Esophagus squamous epithelium (tissue), 5 donors: ENCODE measurements at regions not wholly inside any gene's neighbourhood (a gene's known extent, or its start where the extent isn't known, plus 50 kb on each side); places are given as distances from the start of the nearest gene placed in this dataset.

ENCODE experiments used
- DNase-seq: peaks from one replicate; lab custom pipeline; 2025; lab: John Stamatoyannopoulos, UW
- H3K27ac ChIP-seq, 4 donors: fragments of 200-600 bp; sonication (generic); one replicate each; pipeline ENCODE4 v1.5.1; 2016 to 2019; ENCODE audit warnings: mild to moderate bottlenecking in 1 of 4
- H3K27me3 ChIP-seq, 4 donors: fragments of 200-600 bp; sonication (generic); 1 replicate in 3 of 4; 2 replicates in 1 of 4; pipeline versions ENCODE4 v1.5.1 to v1.6.0; 2017 to 2021; ENCODE audit warnings: antibody characterized with exemption in 1 of 4
- H3K36me3 ChIP-seq, 3 donors: fragments of 200-600 bp; sonication (generic); one replicate each; pipeline ENCODE4 v1.5.1; 2016 to 2019
- H3K4me1 ChIP-seq, 3 donors: fragments of 200-600 bp; sonication (generic); one replicate each; pipeline ENCODE4 v1.5.1; 2017 to 2019
- H3K4me3 ChIP-seq, 4 donors: fragments of 200-600 bp; sonication (generic); 1 replicate in 3 of 4; 2 replicates in 1 of 4; pipeline ENCODE4 v1.5.1; 2016 to 2019; ENCODE audit warnings: mild to moderate bottlenecking in 2 of 4, moderate library complexity in 1 of 4
- H3K9me3 ChIP-seq, 3 donors: fragments of 200-600 bp; sonication (generic); one replicate each; pipeline ENCODE4 v1.5.1; 2016 to 2019
- CTCF ChIP-seq, 6 experiments: fragments of 450-650 bp in 4 of 6; fragments of 200-600 bp in 2 of 6; sonication (generic) in 2 of 6; IDR thresholded peaks; one replicate each; pipeline ENCODE4 v1.5.1; 2016 to 2019; ENCODE audit warnings: antibody characterized with exemption in 6 of 6, mild to moderate bottlenecking in 4 of 6, moderate library complexity in 4 of 6
- POLR2A ChIP-seq, 4 donors: fragments of 450-650 bp; IDR thresholded peaks; one replicate each; pipeline ENCODE4 v1.6.1; 2017; ENCODE audit warnings: antibody characterized with exemption in 4 of 4, mild to moderate bottlenecking in 4 of 4, moderate library complexity in 3 of 4
- WGBS, 2 donors: methylation state at CpG; one replicate each; pipeline ENCODE4 v1.1.5; 2018; 5-methylcytosine and 5-hydroxymethylcytosine counted together
- intact Hi-C: fragments of 100-400 bp; cut with DNase I; formaldehyde crosslinking; loops from one replicate; pipeline ENCODE4 v1.15.0; 2022
- donor health status: DM: yes; HTN: yes; CAD: no.

DNA sequence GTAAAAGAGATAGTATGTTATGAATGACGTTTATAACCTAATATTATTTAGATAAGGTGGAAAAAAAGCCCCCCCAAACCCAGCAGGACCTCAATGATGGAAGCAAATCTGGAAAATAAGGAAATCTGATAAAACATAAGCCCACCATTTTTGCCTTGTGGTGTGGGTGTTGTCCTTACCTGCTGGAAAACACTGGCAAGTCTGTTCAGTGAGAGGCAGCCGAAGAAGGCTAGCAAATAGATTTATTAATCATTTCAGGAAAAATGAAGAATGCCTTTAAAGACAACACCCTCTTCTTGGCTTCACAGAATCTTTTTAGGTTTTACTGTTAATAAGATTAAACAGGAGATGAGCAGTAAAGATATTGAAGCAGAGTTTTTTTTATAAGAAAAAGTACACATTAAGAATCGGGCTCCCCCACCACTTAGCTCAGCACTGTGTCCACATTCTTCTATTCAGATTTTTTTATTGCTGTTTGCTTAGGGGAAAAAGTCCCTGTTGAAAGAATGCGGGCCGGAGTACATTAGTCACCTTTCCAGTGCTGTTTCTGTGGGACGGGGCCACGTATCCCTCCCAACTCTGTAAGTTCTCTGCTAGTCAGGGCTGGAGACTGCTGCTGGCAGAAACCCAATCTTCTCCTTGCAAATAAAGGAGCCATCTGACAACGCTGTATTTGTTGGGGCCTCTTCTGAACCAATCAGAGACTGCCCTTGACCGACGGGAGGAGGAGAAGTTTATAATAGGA is 104.1 kb downstream of the EVX1 start:
- Histone ChIP-seq H3K27me3 (peaks cover 0 to 27% (median 0%) of the 10 kb centered on the region in 4 donors), H3K9me3 (no peaks in the 10 kb centered on the region), H3K36me3 (no peaks in the 10 kb centered on the region), H3K27ac (no peak overlapping the region), H3K4me1 (peaks cover 0 to 5% (median 0%) of the 10 kb centered on the region in 3 donors), H3K4me3 (no peak overlapping the region)
- intact Hi-C loops, result no loop called here
- no peak for DNase-seq
- 15 to 37% methylated on average over 8 to 10 of the region's 10 CpGs for WGBS, 2 donors
- TF ChIP-seq POLR2A (IDR thresholded peaks at IDR 0.05) (no peak), CTCF (IDR thresholded peaks at IDR 0.05) (no peak)

GRCh38 chr7:27347276-27347640 is 104.7 kb downstream of the EVX1 start:
- intact Hi-C loops, result no loop called here
- 49 to 51% methylated on average over 4 of the region's 4 CpGs for WGBS, 2 donors
- Histone ChIP-seq H3K9me3 (no peaks in the 10 kb centered on the region), H3K4me3 (no peak overlapping the region), H3K4me1 (peaks cover 0 to 5% (median 0%) of the 10 kb centered on the region in 3 donors), H3K36me3 (no peaks in the 10 kb centered on the region), H3K27ac (no peak overlapping the region), H3K27me3 (peaks cover 0 to 25% (median 0%) of the 10 kb centered on the region in 4 donors)
- TF ChIP-seq CTCF (IDR thresholded peaks at IDR 0.05) (no peak), POLR2A (IDR thresholded peaks at IDR 0.05) (no peak)
- no peak for DNase-seq

GRCh38 chr7:27349621-27350020 is 107.0 kb downstream of the EVX1 start:
- H3K9me3 ChIP-seq, result no peaks in the 10 kb centered on the region
- 85 to 97% methylated on average over 2 of the region's 2 CpGs for WGBS, 2 donors

GRCh38 chr7:27351137-27351536 is 108.5 kb downstream of the EVX1 start:
- Histone ChIP-seq H3K27ac (no peak overlapping the region), H3K27me3 (peaks cover 0 to 25% (median 0%) of the 10 kb centered on the region in 4 donors), H3K4me3 (no peak overlapping the region), H3K36me3 (no peaks in the 10 kb centered on the region), H3K9me3 (no peaks in the 10 kb centered on the region), H3K4me1 (peaks cover 0 to 5% (median 0%) of the 10 kb centered on the region in 3 donors)
- DNase-seq, result no peak
- WGBS, 2 donors, result 64 to 76% methylated on average over 5 of the region's 5 CpGs
- intact Hi-C loops, result no loop called here
- TF ChIP-seq POLR2A (IDR thresholded peaks at IDR 0.05), result no peak
- no peak for TF ChIP-seq CTCF (IDR thresholded peaks at IDR 0.05)

More at GRCh38 chr7:27349621-27350020, 107.0 kb downstream of the EVX1 start:
- intact Hi-C loops, result no loop called here
- peaks cover 0 to 5% (median 0%) of the 10 kb centered on the region in 3 donors for H3K4me1 ChIP-seq
- H3K36me3 ChIP-seq, result no peaks in the 10 kb centered on the region
- H3K27me3 ChIP-seq, result peaks cover 0 to 26% (median 0%) of the 10 kb centered on the region in 4 donors
- TF ChIP-seq POLR2A (IDR thresholded peaks at IDR 0.05) (no peak), CTCF (IDR thresholded peaks at IDR 0.05) (no peak)
- DNase-seq, result no peak
- H3K27ac ChIP-seq, result no peak overlapping the region
- no peak overlapping the region for H3K4me3 ChIP-seq

GRCh38 chr7:27351786-27352185 is 109.2 kb downstream of the EVX1 start:
- DNase-seq, result no peak
- no peak overlapping the region for H3K4me3 ChIP-seq
- no peaks in the 10 kb centered on the region for H3K4me1 ChIP-seq
- no peaks in the 10 kb centered on the region for H3K9me3 ChIP-seq
- H3K27me3 ChIP-seq, result peaks cover 0 to 21% (median 0%) of the 10 kb centered on the region in 4 donors
- TF ChIP-seq POLR2A (IDR thresholded peaks at IDR 0.05), result no peak
- intact Hi-C loops, result no loop called here
- H3K27ac ChIP-seq, result no peak overlapping the region
- 13 to 61% methylated on average over 3 to 5 of the region's 5 CpGs for WGBS, 2 donors
- no peaks in the 10 kb centered on the region for H3K36me3 ChIP-seq
